ENCODE measurements at regions not wholly inside any gene's neighbourhood (a gene's known extent, or its start where the extent isn't known, plus 50 kb on each side); places are given as distances from the start of the nearest gene placed in this dataset.

DNA sequence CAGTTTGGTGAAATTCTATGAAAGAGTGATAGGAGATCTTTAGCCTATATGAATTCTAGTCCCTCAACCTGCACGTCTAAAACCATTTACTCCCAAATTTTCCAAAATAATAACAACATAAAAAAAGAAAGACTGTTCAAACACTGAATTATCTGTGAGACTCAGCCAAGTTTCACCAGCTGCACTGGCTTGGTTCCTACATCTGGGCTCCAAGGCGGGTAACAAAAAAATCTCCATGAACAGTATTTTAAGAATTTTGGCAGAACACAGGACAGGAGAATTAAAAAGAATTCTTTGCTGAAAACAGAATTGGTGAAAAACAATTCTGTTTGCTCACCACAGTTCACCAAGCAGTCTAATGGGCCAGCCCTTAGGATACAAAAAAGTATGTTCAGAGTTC is 536.8 kb upstream of the ATP2B1 start:
- TF ChIP-seq, protein P1, sequence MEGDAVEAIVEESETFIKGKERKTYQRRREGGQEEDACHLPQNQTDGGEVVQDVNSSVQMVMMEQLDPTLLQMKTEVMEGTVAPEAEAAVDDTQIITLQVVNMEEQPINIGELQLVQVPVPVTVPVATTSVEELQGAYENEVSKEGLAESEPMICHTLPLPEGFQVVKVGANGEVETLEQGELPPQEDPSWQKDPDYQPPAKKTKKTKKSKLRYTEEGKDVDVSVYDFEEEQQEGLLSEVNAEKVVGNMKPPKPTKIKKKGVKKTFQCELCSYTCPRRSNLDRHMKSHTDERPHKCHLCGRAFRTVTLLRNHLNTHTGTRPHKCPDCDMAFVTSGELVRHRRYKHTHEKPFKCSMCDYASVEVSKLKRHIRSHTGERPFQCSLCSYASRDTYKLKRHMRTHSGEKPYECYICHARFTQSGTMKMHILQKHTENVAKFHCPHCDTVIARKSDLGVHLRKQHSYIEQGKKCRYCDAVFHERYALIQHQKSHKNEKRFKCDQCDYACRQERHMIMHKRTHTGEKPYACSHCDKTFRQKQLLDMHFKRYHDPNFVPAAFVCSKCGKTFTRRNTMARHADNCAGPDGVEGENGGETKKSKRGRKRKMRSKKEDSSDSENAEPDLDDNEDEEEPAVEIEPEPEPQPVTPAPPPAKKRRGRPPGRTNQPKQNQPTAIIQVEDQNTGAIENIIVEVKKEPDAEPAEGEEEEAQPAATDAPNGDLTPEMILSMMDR (conservative IDR thresholded peaks at IDR 0.05), result no peak
- H3K27ac ChIP-seq, result no peak overlapping the region

DNA sequence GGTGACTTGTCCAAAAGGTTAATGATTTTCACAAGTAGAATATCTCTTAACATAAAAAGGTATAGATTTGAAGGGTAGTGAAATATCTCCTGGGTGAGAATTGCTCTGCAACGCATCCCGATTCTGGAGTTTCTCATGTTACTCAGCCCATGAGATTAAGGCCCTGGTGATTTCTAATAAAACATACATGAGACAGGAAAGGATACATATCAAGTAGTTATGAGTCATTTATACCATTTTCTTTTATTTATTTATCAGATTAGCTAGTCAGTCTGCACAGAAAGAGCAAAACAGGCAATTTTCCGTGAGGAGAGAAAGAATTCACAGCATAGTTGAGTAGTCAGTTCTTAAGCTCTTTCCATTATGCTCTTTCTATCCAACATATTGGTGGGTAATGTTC is 535.6 kb upstream of the ATP2B1 start:
- TF ChIP-seq, protein P1 (conservative IDR thresholded peaks at IDR 0.05), result no peak
- H3K27ac ChIP-seq, result no peak overlapping the region

DNA sequence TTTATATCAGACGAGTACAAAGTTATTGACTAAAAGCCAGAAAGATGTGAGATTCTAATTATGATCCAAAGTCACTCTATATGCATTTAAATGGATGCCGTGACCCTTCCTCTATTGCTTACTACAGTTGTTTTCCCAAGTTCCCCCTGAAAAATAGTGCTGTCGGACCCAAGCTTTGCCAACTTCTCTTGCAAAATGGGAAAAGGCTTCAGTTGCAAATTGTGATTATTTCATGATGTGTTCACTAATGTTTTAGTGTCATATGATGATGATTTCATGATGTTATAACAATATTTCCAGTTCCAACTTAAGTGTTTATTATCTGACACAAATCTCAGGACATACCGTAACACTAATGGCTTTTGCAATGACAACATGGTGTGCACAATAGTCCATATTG is 534.6 kb upstream of the ATP2B1 start:
- TF ChIP-seq, protein P1 (conservative IDR thresholded peaks at IDR 0.05), result no peak
- H3K27ac ChIP-seq, result no peak overlapping the region

DNA sequence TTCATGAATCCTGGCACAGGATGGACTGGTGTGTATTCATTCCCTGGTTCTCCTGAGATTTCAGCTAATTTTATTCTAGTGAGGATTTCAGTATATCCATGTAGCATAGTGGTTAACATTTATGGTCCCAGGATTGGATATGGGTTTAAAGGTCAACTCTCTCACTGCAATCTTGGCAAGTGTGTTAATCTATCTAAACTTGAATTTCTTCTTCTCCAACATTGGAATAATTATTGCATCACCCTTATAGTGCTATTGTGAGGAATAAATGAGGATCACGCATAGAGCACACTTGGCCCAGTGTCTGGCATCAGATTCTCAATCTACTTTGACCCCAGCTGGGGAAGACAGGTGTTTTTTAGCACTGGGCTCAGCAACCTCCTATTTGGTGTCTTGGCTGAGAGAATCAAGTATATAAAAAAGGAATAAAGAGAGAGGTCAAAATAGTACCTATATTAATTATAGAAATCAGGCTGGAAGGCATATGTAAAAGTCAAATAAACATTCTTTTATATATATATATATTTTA is 531.2 kb upstream of the ATP2B1 start:
- no peak overlapping the region for H3K27ac ChIP-seq
- TF ChIP-seq, protein P1 (conservative IDR thresholded peaks at IDR 0.05), result no peak

DNA sequence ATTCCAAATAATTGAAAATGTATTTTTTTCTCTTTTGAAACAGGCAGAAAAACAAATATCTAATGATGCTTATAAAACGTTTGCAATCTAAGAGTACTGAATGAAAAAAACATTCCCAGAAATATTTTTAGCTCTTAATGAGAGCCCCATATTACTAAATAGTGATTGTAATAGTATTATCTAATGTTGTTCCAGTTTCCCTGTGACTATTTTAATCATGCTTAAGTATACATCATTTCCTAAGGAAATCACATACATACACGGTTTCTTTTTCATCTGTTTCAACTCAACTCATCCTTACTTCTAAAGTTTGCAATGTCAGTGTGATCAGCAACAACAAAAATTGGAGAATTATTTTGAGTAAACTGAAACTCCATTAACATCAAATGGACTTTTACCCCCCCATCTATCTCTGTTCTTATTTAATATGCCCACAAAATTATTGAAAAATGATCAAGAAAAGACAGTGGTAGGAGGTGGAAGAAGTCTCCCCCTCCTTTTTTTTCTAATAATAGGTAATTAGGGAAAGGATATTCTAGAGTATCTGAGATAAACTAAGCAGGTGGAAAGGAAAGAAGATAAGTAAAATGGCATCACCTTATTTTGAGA is 530.1 kb upstream of the ATP2B1 start:
- TF ChIP-seq, protein P1 (conservative IDR thresholded peaks at IDR 0.05), result no peak
- H3K27ac ChIP-seq, result no peak overlapping the region

DNA sequence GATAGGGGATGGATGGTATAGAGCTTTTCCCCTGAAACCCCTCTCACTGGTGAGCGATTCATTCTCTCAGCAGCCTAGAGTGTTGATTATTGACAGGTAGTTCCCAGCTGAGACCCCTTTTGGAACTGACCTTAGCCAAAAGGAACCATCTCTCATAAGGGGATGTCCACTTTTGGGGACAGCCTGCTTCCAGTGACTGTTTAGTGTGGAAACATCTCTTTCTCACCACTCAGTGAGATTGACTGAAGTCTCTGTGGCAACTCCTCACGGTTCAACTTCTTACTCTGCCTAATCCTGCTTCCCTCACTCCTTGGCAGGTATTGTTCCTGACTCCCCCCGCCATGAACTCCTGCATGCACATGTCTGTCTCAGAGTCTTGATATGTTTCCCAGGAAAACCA is 529.2 kb upstream of the ATP2B1 start:
- H3K27ac ChIP-seq, result no peak overlapping the region
- TF ChIP-seq, protein P1 (conservative IDR thresholded peaks at IDR 0.05), result no peak

DNA sequence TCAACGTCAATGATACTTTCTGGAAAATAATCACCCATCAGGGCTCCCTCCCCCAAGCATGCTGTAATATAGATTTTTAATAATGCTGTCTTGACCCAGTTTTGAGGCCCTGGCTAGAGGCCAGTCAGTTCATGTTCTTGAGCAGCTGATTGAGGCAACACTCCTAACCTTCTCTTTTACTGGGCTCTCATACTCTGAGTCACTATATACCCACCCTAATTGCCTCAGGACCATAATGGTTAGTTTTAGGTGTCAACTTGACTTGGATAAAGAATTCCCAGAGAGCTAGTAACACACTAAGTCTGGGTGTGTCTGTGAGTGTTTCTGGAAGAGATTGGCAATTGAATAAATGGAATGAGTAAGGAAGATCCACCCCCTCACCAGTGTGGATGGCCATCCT is 527.0 kb upstream of the ATP2B1 start:
- TF ChIP-seq, protein P1 (conservative IDR thresholded peaks at IDR 0.05), result no peak

More for the DNA sequence above, 527.0 kb upstream of the ATP2B1 start:
- H3K27ac ChIP-seq, result no peak overlapping the region

Data from VCaP (cell line).